WERI-Rb-1 (cell line): ENCODE measurements at regions not wholly inside any gene's neighbourhood (a gene's known extent, or its start where the extent isn't known, plus 50 kb on each side); places are given as distances from the start of the nearest gene placed in this dataset.

Source experiments
- DNase-seq: peaks from one replicate; pipeline ENCODE4 v3.0.0-alpha.2; 2020
- H3K27ac ChIP-seq: fragments of 250-450 bp; sonication (Bioruptor Pico); 2 replicates; pipeline ENCODE4 v1.5.1; 2020; ENCODE audit warnings: mild to moderate bottlenecking, moderate library complexity
- H3K27me3 ChIP-seq: fragments of 250-450 bp; sonication (Bioruptor Pico); 2 replicates; pipeline ENCODE4 v1.5.1; 2021; ENCODE audit warnings: mild to moderate bottlenecking, low read depth, moderate library complexity; ENCODE audit not compliant: insufficient read depth, severe bottlenecking
- H3K36me3 ChIP-seq: fragments of 250-450 bp; sonication (Bioruptor Pico); 2 replicates; pipeline ENCODE4 v1.5.1; 2020; ENCODE audit warnings: mild to moderate bottlenecking, moderate library complexity
- H3K4me3 ChIP-seq: 2 replicates; pipeline ENCODE4 v1.5.1; 2011; ENCODE audit warnings: low read depth, mild to moderate bottlenecking, control low read depth, low read length
- H3K9me3 ChIP-seq: fragments of 250-450 bp; sonication (Bioruptor Pico); 2 replicates; pipeline ENCODE4 v1.5.1; 2021; ENCODE audit warnings: mild to moderate bottlenecking, moderate library complexity; ENCODE audit not compliant: severe bottlenecking
- TF ChIP-seq, protein P1 (sequence below): IDR thresholded peaks from 2 replicates; pipeline ENCODE4 v1.5.1; 2011; ENCODE audit warnings: low read depth, mild to moderate bottlenecking, control low read depth, inconsistent platforms, low read length

DNA sequence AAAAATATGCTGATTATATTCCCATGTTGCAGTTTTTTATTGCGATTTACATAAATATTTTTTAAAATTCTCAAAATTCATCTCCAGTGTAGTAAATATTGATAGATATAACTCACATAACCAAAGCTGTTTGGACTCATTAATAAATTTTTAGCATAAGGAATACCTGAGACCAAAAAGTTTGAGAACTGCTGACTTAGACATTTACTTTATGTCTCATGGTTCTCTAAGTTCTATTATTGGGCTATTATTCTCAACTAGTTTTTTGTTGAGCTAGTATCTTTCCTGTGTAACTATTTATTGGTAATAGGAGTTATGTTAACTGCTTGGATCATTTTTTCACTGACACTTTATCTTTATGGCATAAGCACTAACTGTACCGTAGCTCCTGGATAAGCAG, 1069.6 kb downstream of the ADGRL2 start:
- Histone ChIP-seq H3K27me3 (no peaks in the 10 kb centered on the region), H3K27ac (no peak overlapping the region), H3K9me3 (no peaks in the 10 kb centered on the region), H3K36me3 (no peaks in the 10 kb centered on the region), H3K4me3 (no peak overlapping the region)
- no peak for DNase-seq
- TF ChIP-seq, protein P1, sequence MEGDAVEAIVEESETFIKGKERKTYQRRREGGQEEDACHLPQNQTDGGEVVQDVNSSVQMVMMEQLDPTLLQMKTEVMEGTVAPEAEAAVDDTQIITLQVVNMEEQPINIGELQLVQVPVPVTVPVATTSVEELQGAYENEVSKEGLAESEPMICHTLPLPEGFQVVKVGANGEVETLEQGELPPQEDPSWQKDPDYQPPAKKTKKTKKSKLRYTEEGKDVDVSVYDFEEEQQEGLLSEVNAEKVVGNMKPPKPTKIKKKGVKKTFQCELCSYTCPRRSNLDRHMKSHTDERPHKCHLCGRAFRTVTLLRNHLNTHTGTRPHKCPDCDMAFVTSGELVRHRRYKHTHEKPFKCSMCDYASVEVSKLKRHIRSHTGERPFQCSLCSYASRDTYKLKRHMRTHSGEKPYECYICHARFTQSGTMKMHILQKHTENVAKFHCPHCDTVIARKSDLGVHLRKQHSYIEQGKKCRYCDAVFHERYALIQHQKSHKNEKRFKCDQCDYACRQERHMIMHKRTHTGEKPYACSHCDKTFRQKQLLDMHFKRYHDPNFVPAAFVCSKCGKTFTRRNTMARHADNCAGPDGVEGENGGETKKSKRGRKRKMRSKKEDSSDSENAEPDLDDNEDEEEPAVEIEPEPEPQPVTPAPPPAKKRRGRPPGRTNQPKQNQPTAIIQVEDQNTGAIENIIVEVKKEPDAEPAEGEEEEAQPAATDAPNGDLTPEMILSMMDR, result no peak

DNA sequence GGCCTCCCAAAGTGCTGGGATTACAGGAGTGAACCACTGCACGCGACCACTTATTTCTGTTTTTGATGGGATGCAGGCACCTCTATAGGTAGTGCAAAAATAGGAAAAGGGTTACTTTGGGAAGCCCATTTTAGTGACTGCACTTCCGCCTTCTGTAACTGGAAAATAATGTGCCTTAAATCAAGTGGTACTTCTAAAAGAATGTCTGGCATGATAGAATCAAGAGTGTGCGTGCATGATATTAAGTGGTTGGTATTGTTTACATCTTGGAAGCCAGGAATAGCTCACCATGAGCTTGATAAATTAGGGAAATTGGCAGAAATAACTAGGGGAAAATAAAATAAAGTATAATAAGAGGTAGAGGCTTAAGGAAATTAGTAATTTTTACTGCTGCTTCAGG, 1067.0 kb downstream of the ADGRL2 start:
- TF ChIP-seq, protein P1, result no peak
- Histone ChIP-seq H3K27me3 (no peaks in the 10 kb centered on the region), H3K27ac (no peak overlapping the region), H3K36me3 (no peaks in the 10 kb centered on the region), H3K9me3 (no peaks in the 10 kb centered on the region), H3K4me3 (no peak overlapping the region)
- no peak for DNase-seq

DNA sequence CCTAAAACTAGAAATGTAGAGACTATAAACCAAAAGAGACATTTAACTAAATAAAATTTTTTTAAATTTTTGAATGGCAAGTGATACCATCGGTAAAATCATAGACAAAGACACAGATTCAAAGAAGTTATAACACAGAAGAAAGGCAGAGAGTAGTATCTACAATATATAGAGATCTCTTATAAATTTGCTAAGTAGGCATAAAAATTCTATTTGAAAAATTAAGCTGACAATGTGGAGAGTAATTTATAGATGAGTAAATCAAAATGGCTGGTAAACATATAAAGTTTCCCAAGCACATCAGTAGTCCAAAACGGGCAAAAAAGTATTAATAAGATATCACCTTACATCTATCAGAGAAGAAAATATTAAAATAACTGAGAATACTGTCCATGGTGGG, 1061.0 kb downstream of the ADGRL2 start:
- Histone ChIP-seq H3K4me3 (no peak overlapping the region), H3K9me3 (no peaks in the 10 kb centered on the region), H3K27ac (no peak overlapping the region), H3K36me3 (no peaks in the 10 kb centered on the region), H3K27me3 (no peaks in the 10 kb centered on the region)
- no peak for DNase-seq
- TF ChIP-seq, protein P1, result no peak

DNA sequence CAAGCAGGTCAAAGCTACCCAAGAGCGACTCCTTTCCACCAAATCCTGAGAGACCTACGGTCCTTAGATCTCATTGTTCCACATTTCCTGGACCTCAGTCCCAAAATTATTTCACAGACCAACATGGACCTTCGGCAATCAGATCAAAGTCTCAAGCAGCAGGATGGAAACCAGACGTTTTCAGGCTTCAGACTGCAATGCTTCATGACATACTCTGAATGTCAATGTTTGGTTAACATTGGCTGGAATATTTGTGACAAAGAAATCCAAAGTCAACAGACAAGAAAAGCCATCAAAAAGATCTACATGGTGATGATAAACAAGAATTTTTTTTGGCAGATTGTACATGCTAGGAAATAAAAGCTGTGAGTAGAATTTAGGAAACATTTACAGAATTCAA, 1057.3 kb downstream of the ADGRL2 start:
- TF ChIP-seq, protein P1, result no peak
- no peak for DNase-seq
- no peaks in the 10 kb centered on the region for H3K36me3 ChIP-seq
- H3K9me3 ChIP-seq, result no peaks in the 10 kb centered on the region
- no peaks in the 10 kb centered on the region for H3K27me3 ChIP-seq
- no peak overlapping the region for H3K27ac ChIP-seq
- H3K4me3 ChIP-seq, result no peak overlapping the region

DNA sequence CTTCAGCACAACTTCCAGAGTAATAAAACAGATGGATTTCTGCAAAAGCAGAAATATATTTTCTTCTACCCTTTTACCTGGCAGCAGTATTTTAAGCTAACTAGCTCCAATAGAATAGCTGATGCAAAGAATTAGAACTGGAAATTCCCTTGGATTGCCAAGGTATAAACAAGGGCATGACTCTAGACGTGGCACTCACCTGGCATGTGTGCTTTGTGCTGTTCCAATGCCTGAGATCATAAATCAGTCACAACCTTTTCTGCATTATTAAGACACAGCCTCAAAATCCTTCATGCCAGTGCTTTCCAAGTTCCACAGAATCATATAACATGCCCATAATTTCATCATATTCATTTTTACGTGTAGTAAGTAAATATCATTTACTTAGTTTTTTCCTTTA, 1048.7 kb downstream of the ADGRL2 start:
- DNase-seq, result no peak
- Histone ChIP-seq H3K27me3 (no peaks in the 10 kb centered on the region), H3K27ac (no peak overlapping the region), H3K4me3 (no peak overlapping the region), H3K36me3 (no peaks in the 10 kb centered on the region), H3K9me3 (no peaks in the 10 kb centered on the region)
- TF ChIP-seq, protein P1, result no peak

DNA sequence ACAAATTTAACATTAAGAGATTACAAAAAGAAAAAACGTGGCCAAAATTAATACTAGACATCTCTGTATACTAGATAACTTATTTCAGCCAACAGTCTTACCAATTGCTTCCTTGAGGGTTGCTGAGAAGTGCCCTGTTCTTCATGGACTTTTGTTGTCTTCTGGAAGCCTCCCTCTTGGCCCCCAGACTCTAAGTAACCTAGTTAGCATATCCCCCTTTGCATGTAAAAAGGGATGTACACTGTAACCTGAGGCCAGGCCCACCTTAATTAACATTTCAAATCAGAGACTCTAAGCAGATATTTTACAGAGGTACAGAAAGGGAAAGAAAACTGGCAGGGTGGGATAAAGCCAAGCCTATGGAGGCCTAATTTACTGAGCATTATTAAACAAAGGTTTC, 1047.3 kb downstream of the ADGRL2 start:
- TF ChIP-seq, protein P1, result no peak
- H3K4me3 ChIP-seq, result no peak overlapping the region

More for the DNA sequence above, 1047.3 kb downstream of the ADGRL2 start:
- H3K36me3 ChIP-seq, result no peaks in the 10 kb centered on the region
- H3K9me3 ChIP-seq, result no peaks in the 10 kb centered on the region
- no peaks in the 10 kb centered on the region for H3K27me3 ChIP-seq
- H3K27ac ChIP-seq, result no peak overlapping the region
- no peak for DNase-seq
